ENCODE measurements at regions not wholly inside any gene's neighbourhood (a gene's known extent, or its start where the extent isn't known, plus 50 kb on each side); places are given as distances from the start of the nearest gene placed in this dataset.

DNA sequence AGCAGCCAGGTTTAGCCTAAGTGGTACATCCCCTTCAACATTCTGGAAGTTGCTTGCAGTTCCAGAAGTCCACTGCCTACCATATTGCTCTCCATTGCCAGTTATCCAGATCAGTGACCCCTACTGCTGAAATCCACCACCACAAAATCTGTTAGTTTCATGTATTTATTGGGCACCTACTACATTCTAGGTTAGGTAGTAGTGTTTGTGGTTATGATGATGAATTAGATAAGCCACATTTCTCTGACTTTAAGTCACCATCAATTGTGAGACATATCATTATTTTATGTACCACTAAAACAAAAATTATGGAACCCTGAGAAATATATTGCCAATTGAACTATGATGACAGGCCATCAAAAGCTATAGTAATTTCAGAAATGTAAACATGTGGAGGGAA is 139.5 kb upstream of the PKDCC start:
- TF ChIP-seq, protein P1, sequence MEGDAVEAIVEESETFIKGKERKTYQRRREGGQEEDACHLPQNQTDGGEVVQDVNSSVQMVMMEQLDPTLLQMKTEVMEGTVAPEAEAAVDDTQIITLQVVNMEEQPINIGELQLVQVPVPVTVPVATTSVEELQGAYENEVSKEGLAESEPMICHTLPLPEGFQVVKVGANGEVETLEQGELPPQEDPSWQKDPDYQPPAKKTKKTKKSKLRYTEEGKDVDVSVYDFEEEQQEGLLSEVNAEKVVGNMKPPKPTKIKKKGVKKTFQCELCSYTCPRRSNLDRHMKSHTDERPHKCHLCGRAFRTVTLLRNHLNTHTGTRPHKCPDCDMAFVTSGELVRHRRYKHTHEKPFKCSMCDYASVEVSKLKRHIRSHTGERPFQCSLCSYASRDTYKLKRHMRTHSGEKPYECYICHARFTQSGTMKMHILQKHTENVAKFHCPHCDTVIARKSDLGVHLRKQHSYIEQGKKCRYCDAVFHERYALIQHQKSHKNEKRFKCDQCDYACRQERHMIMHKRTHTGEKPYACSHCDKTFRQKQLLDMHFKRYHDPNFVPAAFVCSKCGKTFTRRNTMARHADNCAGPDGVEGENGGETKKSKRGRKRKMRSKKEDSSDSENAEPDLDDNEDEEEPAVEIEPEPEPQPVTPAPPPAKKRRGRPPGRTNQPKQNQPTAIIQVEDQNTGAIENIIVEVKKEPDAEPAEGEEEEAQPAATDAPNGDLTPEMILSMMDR (IDR thresholded peaks at IDR 0.05; ENCODE audit: insufficient read depth, low read depth, low read length) = no peak
- no peak for TF ChIP-seq EZH2 (IDR thresholded peaks at IDR 0.05; ENCODE audit: insufficient read depth, low read length)

Data from astrocyte (in vitro differentiated cells and primary cell).